HepG2 (cell line): ENCODE measurements at regions not wholly inside any gene's neighbourhood (a gene's known extent, or its start where the extent isn't known, plus 50 kb on each side); places are given as distances from the start of the nearest gene placed in this dataset.

Experiments used
- JUNB ChIP-seq: sonication (generic); formaldehyde crosslinking; IDR thresholded peaks from 2 replicates; pipeline ENCODE4 v1.8.0; 2022; ENCODE audit warnings: missing genetic modification reagents, mild to moderate bottlenecking, borderline replicate concordance
- MEIS1 ChIP-seq: sonication (generic); formaldehyde crosslinking; IDR thresholded peaks from 2 replicates; pipeline ENCODE4 v1.9.0; 2021; ENCODE audit warnings: mild to moderate bottlenecking, missing genetic modification reagents, moderate library complexity, borderline replicate concordance
- MIER2 ChIP-seq: IDR thresholded peaks from 2 replicates; pipeline ENCODE4 v1.6.1; 2016; ENCODE audit warnings: missing biosample characterization, missing genetic modification reagents
- MLXIP ChIP-seq: sonication (generic); formaldehyde crosslinking; IDR thresholded peaks from 2 replicates; pipeline ENCODE4 v1.9.0; 2021; ENCODE audit warnings: missing genetic modification reagents, borderline replicate concordance
- MYNN ChIP-seq: sonication (generic); formaldehyde crosslinking; IDR thresholded peaks from 2 replicates; pipeline ENCODE4 v1.4.0; 2020; ENCODE audit warnings: mild to moderate bottlenecking, low read depth, missing genetic modification reagents
- NCOA5 ChIP-seq: sonication (generic); formaldehyde crosslinking; IDR thresholded peaks from 2 replicates; pipeline ENCODE4 v1.4.0; 2020; ENCODE audit warnings: missing genetic modification reagents
- NR2F2 ChIP-seq: IDR thresholded peaks from 2 replicates; pipeline ENCODE4 v1.6.1; 2012; ENCODE audit warnings: low read depth, inconsistent platforms, borderline replicate concordance
- RFXAP ChIP-seq: sonication (generic); formaldehyde crosslinking; IDR thresholded peaks from 2 replicates; pipeline ENCODE4 v1.4.0; 2020; ENCODE audit warnings: missing genetic modification reagents, borderline replicate concordance
- RXRB ChIP-seq: IDR thresholded peaks from 2 replicates; pipeline ENCODE4 v1.6.1; 2016; ENCODE audit warnings: borderline replicate concordance, missing genetic modification reagents, missing compliant biosample characterization
- TOPORS ChIP-seq: sonication (generic); formaldehyde crosslinking; IDR thresholded peaks from 2 replicates; pipeline ENCODE4 v1.8.0; 2023; ENCODE audit warnings: mild to moderate bottlenecking, missing genetic modification reagents
- TRIM22 ChIP-seq: fragments of 450-650 bp; IDR thresholded peaks from 2 replicates; pipeline ENCODE4 v1.6.1; 2017
- TSC22D2 ChIP-seq: sonication (generic); formaldehyde crosslinking; IDR thresholded peaks from 2 replicates; pipeline ENCODE4 v1.5.1; 2020; ENCODE audit warnings: missing genetic modification reagents, mild to moderate bottlenecking, borderline replicate concordance
- ZNF431 ChIP-seq: sonication (generic); formaldehyde crosslinking; IDR thresholded peaks from 2 replicates; pipeline ENCODE4 v1.9.0; 2022; ENCODE audit warnings: missing genetic modification reagents, low read depth, mild to moderate bottlenecking, borderline replicate concordance
- ZNF484 ChIP-seq: sonication (generic); formaldehyde crosslinking; IDR thresholded peaks from 2 replicates; pipeline ENCODE4 v1.5.1; 2020; ENCODE audit warnings: mild to moderate bottlenecking, low read depth, missing genetic modification reagents, borderline replicate concordance
- TF ChIP-seq, protein P1 (sequence below): sonication (generic); formaldehyde crosslinking; IDR thresholded peaks from 2 replicates; pipeline ENCODE4 v1.5.0; 2020; ENCODE audit warnings: mild to moderate bottlenecking, missing genetic modification reagents, borderline replicate concordance
- TF ChIP-seq, protein P2 (sequence below): IDR thresholded peaks from 2 replicates; pipeline ENCODE4 v1.6.1; 2018; ENCODE audit warnings: missing genetic modification reagents, mild to moderate bottlenecking, missing compliant biosample characterization
- TF ChIP-seq, protein P3 (sequence below): IDR thresholded peaks from 2 replicates; pipeline ENCODE4 v1.6.1; 2016; ENCODE audit warnings: low read depth, missing genetic modification reagents, missing compliant biosample characterization

DNA sequence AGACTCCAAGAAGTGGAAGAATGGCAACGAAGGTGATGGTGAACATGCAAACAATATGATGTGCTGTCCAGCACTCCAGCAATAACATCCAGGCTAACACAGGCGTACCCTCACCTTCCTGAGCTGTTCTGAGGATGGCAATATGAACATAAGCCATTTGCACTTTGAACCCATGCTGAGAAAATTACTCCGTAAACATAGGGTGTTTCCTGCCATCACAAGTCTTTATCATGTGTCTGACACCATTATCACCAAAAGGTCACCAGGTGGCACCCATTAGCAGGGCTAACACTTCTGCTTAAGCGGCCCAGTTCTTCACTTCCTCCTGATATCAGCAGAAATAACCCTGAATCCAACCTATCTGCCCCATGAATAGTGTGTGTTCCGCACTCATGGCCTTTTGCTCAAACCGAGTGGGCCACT is 482.8 kb downstream of the MED13L start (continued):
- TF ChIP-seq, protein P1, sequence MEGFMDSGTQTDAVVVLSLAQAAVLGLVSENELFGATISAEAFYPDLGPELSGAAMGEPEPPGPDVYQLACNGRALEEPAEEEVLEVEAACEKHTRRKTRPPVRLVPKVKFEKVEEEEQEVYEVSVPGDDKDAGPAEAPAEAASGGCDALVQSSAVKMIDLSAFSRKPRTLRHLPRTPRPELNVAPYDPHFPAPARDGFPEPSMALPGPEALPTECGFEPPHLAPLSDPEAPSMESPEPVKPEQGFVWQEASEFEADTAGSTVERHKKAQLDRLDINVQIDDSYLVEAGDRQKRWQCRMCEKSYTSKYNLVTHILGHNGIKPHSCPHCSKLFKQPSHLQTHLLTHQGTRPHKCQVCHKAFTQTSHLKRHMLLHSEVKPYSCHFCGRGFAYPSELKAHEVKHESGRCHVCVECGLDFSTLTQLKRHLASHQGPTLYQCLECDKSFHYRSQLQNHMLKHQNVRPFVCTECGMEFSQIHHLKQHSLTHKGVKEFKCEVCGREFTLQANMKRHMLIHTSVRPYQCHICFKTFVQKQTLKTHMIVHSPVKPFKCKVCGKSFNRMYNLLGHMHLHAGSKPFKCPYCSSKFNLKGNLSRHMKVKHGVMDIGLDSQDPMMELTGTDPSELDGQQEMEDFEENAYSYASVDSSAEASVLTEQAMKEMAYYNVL (CRISPR knock-in tag), result no peak
- TF ChIP-seq TOPORS (CRISPR knock-in tag) (no peak), ZNF484 (CRISPR knock-in tag) (no peak), ZNF431 (0 out of 2 replicates have a peak, but pooled peaks have one; percentile 53), NCOA5 (no peak), MIER2 (peak; percentile 89), NR2F2 (peak; percentile 41; the same call in 1 of the 2 replicates), MLXIP (CRISPR knock-in tag) (no peak), RXRB (CRISPR knock-in tag) (peak; percentile 33; the same call in 1 of the 2 replicates), MYNN (CRISPR knock-in tag) (no peak), MEIS1 (CRISPR knock-in tag) (no peak), TRIM22 (no peak), TSC22D2 (CRISPR knock-in tag) (no peak), RFXAP (CRISPR knock-in tag) (no peak), JUNB (no peak)
- TF ChIP-seq, protein P2, sequence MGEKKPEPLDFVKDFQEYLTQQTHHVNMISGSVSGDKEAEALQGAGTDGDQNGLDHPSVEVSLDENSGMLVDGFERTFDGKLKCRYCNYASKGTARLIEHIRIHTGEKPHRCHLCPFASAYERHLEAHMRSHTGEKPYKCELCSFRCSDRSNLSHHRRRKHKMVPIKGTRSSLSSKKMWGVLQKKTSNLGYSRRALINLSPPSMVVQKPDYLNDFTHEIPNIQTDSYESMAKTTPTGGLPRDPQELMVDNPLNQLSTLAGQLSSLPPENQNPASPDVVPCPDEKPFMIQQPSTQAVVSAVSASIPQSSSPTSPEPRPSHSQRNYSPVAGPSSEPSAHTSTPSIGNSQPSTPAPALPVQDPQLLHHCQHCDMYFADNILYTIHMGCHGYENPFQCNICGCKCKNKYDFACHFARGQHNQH (CRISPR knock-in tag), result no peak
- TF ChIP-seq, protein P3, sequence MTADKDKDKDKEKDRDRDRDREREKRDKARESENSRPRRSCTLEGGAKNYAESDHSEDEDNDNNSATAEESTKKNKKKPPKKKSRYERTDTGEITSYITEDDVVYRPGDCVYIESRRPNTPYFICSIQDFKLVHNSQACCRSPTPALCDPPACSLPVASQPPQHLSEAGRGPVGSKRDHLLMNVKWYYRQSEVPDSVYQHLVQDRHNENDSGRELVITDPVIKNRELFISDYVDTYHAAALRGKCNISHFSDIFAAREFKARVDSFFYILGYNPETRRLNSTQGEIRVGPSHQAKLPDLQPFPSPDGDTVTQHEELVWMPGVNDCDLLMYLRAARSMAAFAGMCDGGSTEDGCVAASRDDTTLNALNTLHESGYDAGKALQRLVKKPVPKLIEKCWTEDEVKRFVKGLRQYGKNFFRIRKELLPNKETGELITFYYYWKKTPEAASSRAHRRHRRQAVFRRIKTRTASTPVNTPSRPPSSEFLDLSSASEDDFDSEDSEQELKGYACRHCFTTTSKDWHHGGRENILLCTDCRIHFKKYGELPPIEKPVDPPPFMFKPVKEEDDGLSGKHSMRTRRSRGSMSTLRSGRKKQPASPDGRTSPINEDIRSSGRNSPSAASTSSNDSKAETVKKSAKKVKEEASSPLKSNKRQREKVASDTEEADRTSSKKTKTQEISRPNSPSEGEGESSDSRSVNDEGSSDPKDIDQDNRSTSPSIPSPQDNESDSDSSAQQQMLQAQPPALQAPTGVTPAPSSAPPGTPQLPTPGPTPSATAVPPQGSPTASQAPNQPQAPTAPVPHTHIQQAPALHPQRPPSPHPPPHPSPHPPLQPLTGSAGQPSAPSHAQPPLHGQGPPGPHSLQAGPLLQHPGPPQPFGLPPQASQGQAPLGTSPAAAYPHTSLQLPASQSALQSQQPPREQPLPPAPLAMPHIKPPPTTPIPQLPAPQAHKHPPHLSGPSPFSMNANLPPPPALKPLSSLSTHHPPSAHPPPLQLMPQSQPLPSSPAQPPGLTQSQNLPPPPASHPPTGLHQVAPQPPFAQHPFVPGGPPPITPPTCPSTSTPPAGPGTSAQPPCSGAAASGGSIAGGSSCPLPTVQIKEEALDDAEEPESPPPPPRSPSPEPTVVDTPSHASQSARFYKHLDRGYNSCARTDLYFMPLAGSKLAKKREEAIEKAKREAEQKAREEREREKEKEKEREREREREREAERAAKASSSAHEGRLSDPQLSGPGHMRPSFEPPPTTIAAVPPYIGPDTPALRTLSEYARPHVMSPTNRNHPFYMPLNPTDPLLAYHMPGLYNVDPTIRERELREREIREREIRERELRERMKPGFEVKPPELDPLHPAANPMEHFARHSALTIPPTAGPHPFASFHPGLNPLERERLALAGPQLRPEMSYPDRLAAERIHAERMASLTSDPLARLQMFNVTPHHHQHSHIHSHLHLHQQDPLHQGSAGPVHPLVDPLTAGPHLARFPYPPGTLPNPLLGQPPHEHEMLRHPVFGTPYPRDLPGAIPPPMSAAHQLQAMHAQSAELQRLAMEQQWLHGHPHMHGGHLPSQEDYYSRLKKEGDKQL (CRISPR knock-in tag), result no peak
